HG02970 (cell line): ENCODE measurements at regions not wholly inside any gene's neighbourhood (a gene's known extent, or its start where the extent isn't known, plus 50 kb on each side); places are given as distances from the start of the nearest gene placed in this dataset.

ENCODE experiments used
- ATAC-seq: cut with Tn5 transposase; IDR thresholded peaks from one replicate; pipeline ENCODE4 v1.9.1; 2021; ENCODE audit warnings: mild to moderate bottlenecking, moderate library complexity, moderate number of reproducible peaks; ENCODE audit not compliant: unreplicated experiment, low FRiP score

GRCh38 chr20:12610871-12611270, 397.9 kb upstream of the SPTLC3 start:
- no peak for ATAC-seq

GRCh38 chr20:12614764-12615163, 394.0 kb upstream of the SPTLC3 start:
- no peak for ATAC-seq

- ATAC-seq, result no peak
Observed at GRCh38 chr20:12617076-12617475, 391.7 kb upstream of the SPTLC3 start.

GRCh38 chr20:12623870-12624269, 384.9 kb upstream of the SPTLC3 start:
- no peak for ATAC-seq

- no peak for ATAC-seq
Observed at GRCh38 chr20:12627485-12627884, 381.3 kb upstream of the SPTLC3 start.

- no peak for ATAC-seq
Observed at GRCh38 chr20:12638633-12639312, 370.0 kb upstream of the SPTLC3 start.

GRCh38 chr20:12640251-12640650, 368.5 kb upstream of the SPTLC3 start:
- ATAC-seq, result no peak

- ATAC-seq, result no peak
Observed at GRCh38 chr20:12641619-12642018, 367.2 kb upstream of the SPTLC3 start.

GRCh38 chr20:12644461-12644860, 364.3 kb upstream of the SPTLC3 start:
- ATAC-seq, result no peak

- no peak for ATAC-seq
Observed at GRCh38 chr20:12649234-12649633, 359.5 kb upstream of the SPTLC3 start.

- ATAC-seq, result no peak
Observed at GRCh38 chr20:12653642-12654041, 355.1 kb upstream of the SPTLC3 start.

- no peak for ATAC-seq
Observed at GRCh38 chr20:12659942-12660341, 348.8 kb upstream of the SPTLC3 start.

GRCh38 chr20:12660918-12661317, 347.9 kb upstream of the SPTLC3 start:
- ATAC-seq, result no peak

GRCh38 chr20:12670301-12670700, 338.5 kb upstream of the SPTLC3 start:
- ATAC-seq, result no peak

GRCh38 chr20:12673352-12673751, 335.4 kb upstream of the SPTLC3 start:
- no peak for ATAC-seq

- no peak for ATAC-seq
Observed at GRCh38 chr20:12677925-12678324, 330.8 kb upstream of the SPTLC3 start.

GRCh38 chr20:12679447-12679846, 329.3 kb upstream of the SPTLC3 start:
- no peak for ATAC-seq

- ATAC-seq, result no peak
Observed at GRCh38 chr20:12682613-12683012, 326.2 kb upstream of the SPTLC3 start.

- no peak for ATAC-seq
Observed at GRCh38 chr20:12687476-12687875, 321.3 kb upstream of the SPTLC3 start.

- no peak for ATAC-seq
Observed at GRCh38 chr20:12695937-12696336, 312.8 kb upstream of the SPTLC3 start.

- no peak for ATAC-seq
Observed at GRCh38 chr20:12698817-12699216, 310.0 kb upstream of the SPTLC3 start.

GRCh38 chr20:12699374-12700228, 309.2 kb upstream of the SPTLC3 start:
- ATAC-seq, result no peak
